SK-N-SH (cell line): ENCODE measurements at regions not wholly inside any gene's neighbourhood (a gene's known extent, or its start where the extent isn't known, plus 50 kb on each side); places are given as distances from the start of the nearest gene placed in this dataset.

Source experiments
- CTCF ChIA-PET: fragments of 300-600, 350-600 bp; formaldehyde crosslinking; extraction: SDS; loops from one replicate; lab custom pipeline; 2021; lab: Yijun Ruan, JAX
- POLR2A ChIA-PET: fragments of 350-600 bp; sonication (Branson Sonifier 250); formaldehyde crosslinking; extraction: SDS; loops from one replicate; lab custom pipeline; 2020; ENCODE audit warnings: antibody characterized with exemption, inconsistent platforms; lab: Yijun Ruan, JAX
- DNase-seq: peaks from one replicate; pipeline ENCODE4 v3.0.0; 2012
- H2AFZ ChIP-seq: fragments of 200-600 bp; sonication (generic); 2 replicates; pipeline ENCODE4 v1.8.1; 2016; ENCODE audit warnings: antibody characterized with exemption, mild to moderate bottlenecking, low read depth
- H3F3A ChIP-seq: fragments of 200-600 bp; sonication (generic); replicated peaks from 2 replicates; pipeline ENCODE3; 2016; ENCODE audit warnings: antibody characterized with exemption, mild to moderate bottlenecking; ENCODE audit not compliant: insufficient read depth
- H3K27ac ChIP-seq, 2 experiments: fragments of 200-500 bp in 1 of 2; fragments of 200-600 bp in 1 of 2; sonication (Bioruptor generic) in 1 of 2; sonication (generic), shearing (Covaris generic) in 1 of 2; 2 replicates each; pipeline versions ENCODE4 v1.5.1 to v1.6.1; 2014 to 2016; ENCODE audit warnings: low read depth in 2 of 2, inconsistent platforms in 1 of 2, low read length in 1 of 2, mild to moderate bottlenecking in 1 of 2, mixed read lengths in 1 of 2
- H3K27me3 ChIP-seq: fragments of 200-600 bp; sonication (generic), shearing (Covaris generic); 2 replicates; pipeline ENCODE4 v1.6.1; 2016; ENCODE audit warnings: mixed run types; ENCODE audit not compliant: insufficient read depth
- H3K36me3 ChIP-seq, 2 experiments: fragments of 200-500 bp in 1 of 2; fragments of 200-600 bp in 1 of 2; sonication (Bioruptor generic) in 1 of 2; sonication (generic) in 1 of 2; replicated peaks in 1 of 2; 2 replicates each; pipeline versions ENCODE3 to v1.5.1; 2014 to 2016; ENCODE audit warnings: low read length in 1 of 2, mild to moderate bottlenecking in 1 of 2; ENCODE audit not compliant: insufficient read depth in 2 of 2, control insufficient read depth in 1 of 2
- H3K4me1 ChIP-seq, 2 experiments: fragments of 200-500 bp in 1 of 2; fragments of 200-600 bp in 1 of 2; sonication (Bioruptor generic) in 1 of 2; sonication (generic), shearing (Covaris generic) in 1 of 2; 2 replicates each; pipeline versions ENCODE4 v1.5.1 to v1.6.1; 2014 to 2016; ENCODE audit warnings: low read depth in 1 of 2, low read length in 1 of 2, mixed run types in 1 of 2; ENCODE audit not compliant: insufficient read depth in 2 of 2, control insufficient read depth in 1 of 2
- H3K4me2 ChIP-seq: fragments of 200-600 bp; sonication (generic), shearing (Covaris generic); 2 replicates; pipeline ENCODE4 v1.6.1; 2017; ENCODE audit warnings: mixed run types
- H3K4me3 ChIP-seq, 2 experiments: fragments of 200-500 bp in 1 of 2; fragments of 200-600 bp in 1 of 2; sonication (Bioruptor generic) in 1 of 2; sonication (generic), shearing (Covaris generic) in 1 of 2; 2 replicates each; pipeline versions ENCODE4 v1.5.1 to v1.8.1; 2014 to 2016; ENCODE audit warnings: low read depth in 2 of 2, inconsistent platforms in 1 of 2, low read length in 1 of 2, mild to moderate bottlenecking in 1 of 2, mixed read lengths in 1 of 2, moderate library complexity in 1 of 2
- H3K79me2 ChIP-seq: fragments of 200-600 bp; sonication (generic); 2 replicates; pipeline ENCODE4 v1.8.1; 2017; ENCODE audit warnings: mild to moderate bottlenecking; ENCODE audit not compliant: insufficient read depth
- H3K9ac ChIP-seq: fragments of 200-600 bp; sonication (generic); 2 replicates; pipeline ENCODE4 v1.6.1; 2017; ENCODE audit warnings: mixed run types
- H3K9me2 ChIP-seq: fragments of 200-600 bp; sonication (generic); 2 replicates; pipeline ENCODE4 v1.6.1; 2017; ENCODE audit warnings: mixed run types
- H3K9me3 ChIP-seq: fragments of 200-600 bp; sonication (generic); 2 replicates; pipeline ENCODE4 v1.6.1; 2017; ENCODE audit warnings: mixed run types, mild to moderate bottlenecking, moderate library complexity
- H4K20me1 ChIP-seq: fragments of 200-600 bp; sonication (generic); 2 replicates; pipeline ENCODE4 v1.6.1; 2017; ENCODE audit warnings: mild to moderate bottlenecking, mixed run types; ENCODE audit not compliant: insufficient read depth
- CHD2 ChIP-seq: fragments of 150-350 bp; IDR thresholded peaks from 2 replicates; pipeline ENCODE4 v1.6.1; 2018; ENCODE audit warnings: low read length; ENCODE audit not compliant: partially characterized antibody
- EP300 ChIP-seq, 2 experiments: IDR thresholded peaks; 2 replicates each; pipeline versions ENCODE4 v1.4.0 to v1.6.1; 2012; ENCODE audit warnings: borderline replicate concordance in 1 of 2, low read depth in 1 of 2, low read length in 1 of 2
- EZH2phosphoT487 ChIP-seq: fragments of 200-600 bp; sonication (generic); IDR thresholded peaks from 2 replicates; pipeline ENCODE4 v1.6.1; 2017; ENCODE audit warnings: low read depth, mixed run types, mild to moderate bottlenecking, antibody characterized with exemption, moderate library complexity, borderline replicate concordance
- GATA2 ChIP-seq: sonication (generic); formaldehyde crosslinking; IDR thresholded peaks from 2 replicates; pipeline ENCODE4 v1.5.0; 2020; ENCODE audit warnings: mild to moderate bottlenecking, missing genetic modification reagents
- IRF3 ChIP-seq: fragments of 150-350 bp; IDR thresholded peaks from 2 replicates; pipeline ENCODE4 v1.6.1; 2016; ENCODE audit warnings: mild to moderate bottlenecking, low read depth, low read length
- MAX ChIP-seq: IDR thresholded peaks from 2 replicates; pipeline ENCODE4 v1.4.0; 2012; ENCODE audit warnings: low read depth
- NRF1 ChIP-seq: IDR thresholded peaks from 2 replicates; pipeline ENCODE4 v1.6.1; 2012; ENCODE audit warnings: low read depth, mild to moderate bottlenecking, low read length
- PBX3 ChIP-seq: IDR thresholded peaks from 2 replicates; pipeline ENCODE4; 2012
- POLR2AphosphoS5 ChIP-seq: IDR thresholded peaks from 2 replicates; pipeline ENCODE4 v1.6.1; 2012; ENCODE audit warnings: low read depth, low read length
- RCOR1 ChIP-seq: fragments of 150-350 bp; IDR thresholded peaks from 2 replicates; pipeline ENCODE4 v1.6.1; 2017; ENCODE audit warnings: antibody characterized with exemption, low read length
- RXRA ChIP-seq: IDR thresholded peaks from 2 replicates; pipeline ENCODE4 v1.4.0; 2012; ENCODE audit warnings: low read depth, mild to moderate bottlenecking, borderline replicate concordance
- SMC3 ChIP-seq: IDR thresholded peaks from 2 replicates; pipeline ENCODE4 v1.6.1; 2012; ENCODE audit warnings: low read depth, low read length, improper control_type of control experiment
- TCF12 ChIP-seq: IDR thresholded peaks from 2 replicates; pipeline ENCODE4 v1.4.0; 2012
- TEAD4 ChIP-seq: IDR thresholded peaks from 2 replicates; pipeline ENCODE4 v1.4.0; 2012; ENCODE audit warnings: mild to moderate bottlenecking, borderline replicate concordance; ENCODE audit not compliant: insufficient read depth
- WGBS: methylation state at CpG from one replicate; pipeline ENCODE4 v1.1.6; 2017; ENCODE audit warnings: low lambda C conversion rate; 5-methylcytosine and 5-hydroxymethylcytosine counted together
- TF ChIP-seq, protein P1 (sequence below): fragments of 150-350 bp; IDR thresholded peaks from 2 replicates; pipeline ENCODE4 v1.6.1; 2017; ENCODE audit warnings: antibody characterized with exemption, low read length, low read depth, borderline replicate concordance

GRCh38 chr7:63093481-63093880 is 905.2 kb upstream of the ZNF722 start:
- Histone ChIP-seq H3K27me3 (no peaks in the 10 kb centered on the region), H3K9me2 (no peaks in the 10 kb centered on the region), H3K4me3 (no peak overlapping the region), H3K27ac (no peak overlapping the region), H3K4me2 (no peak overlapping the region), H3K4me1 (no peaks in the 10 kb centered on the region), H4K20me1 (no peaks in the 10 kb centered on the region), H2AFZ (no peak overlapping the region), H3K36me3 (no peaks in the 10 kb centered on the region), H3K79me2 (no peaks in the 10 kb centered on the region), H3K9ac (no peak overlapping the region), H3F3A (no peaks in the 10 kb centered on the region), H3K9me3 (peaks cover 23% of the 10 kb centered on the region)
- DNase-seq: no peak
- CTCF ChIA-PET: no interaction called here
- 0% methylated on average over 1 of the region's 1 CpG for WGBS
- POLR2A ChIA-PET: no interaction called here
- TF ChIP-seq GATA2 (CRISPR knock-in tag) (no peak), CHD2 (no peak)

DNA sequence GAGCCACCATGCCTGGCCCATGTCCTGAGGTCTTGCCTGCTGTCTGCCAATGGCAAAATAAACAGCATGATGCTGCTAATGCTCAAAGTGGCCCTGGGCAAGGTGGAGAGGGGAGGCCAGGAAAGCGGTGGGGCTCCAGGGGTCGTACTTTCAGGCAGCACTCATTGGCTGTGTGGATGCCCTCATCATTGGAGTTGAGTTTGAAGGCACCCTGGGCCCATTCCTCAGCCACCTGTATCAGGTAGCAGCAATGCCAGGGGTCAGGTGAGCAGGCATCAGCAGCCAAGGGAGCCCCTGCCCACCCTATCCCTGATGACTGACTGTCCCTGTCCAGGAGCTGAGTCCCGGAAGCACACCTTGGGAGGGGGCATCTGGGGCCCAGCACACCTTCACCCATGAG is 902.5 kb upstream of the ZNF722 start:
- H3K4me2 ChIP-seq: no peak overlapping the region
- H4K20me1 ChIP-seq: no peaks in the 10 kb centered on the region
- DNase-seq: no peak
- no peak overlapping the region for H3K9ac ChIP-seq
- H3K79me2 ChIP-seq: no peaks in the 10 kb centered on the region
- ChIA-PET CTCF (no interaction called here), POLR2A (no interaction called here)
- H3K27ac ChIP-seq: no peak overlapping the region
- H3K36me3 ChIP-seq: no peaks in the 10 kb centered on the region
- no peaks in the 10 kb centered on the region for H3K27me3 ChIP-seq
- no peaks in the 10 kb centered on the region for H3F3A ChIP-seq
- H2AFZ ChIP-seq: no peak overlapping the region
- H3K4me1 ChIP-seq: no peaks in the 10 kb centered on the region
- 22% methylated on average over 2 of the region's 3 CpGs for WGBS
- no peak for TF ChIP-seq TCF12
- TF ChIP-seq EP300 (IDR thresholded peaks at IDR 0.05; ENCODE audit: borderline replicate concordance in 1 of 2, low read depth in 1 of 2, low read length in 1 of 2): no peak
- TF ChIP-seq MAX: no peak
- no peak for TF ChIP-seq NRF1
- no peak for TF ChIP-seq EZH2phosphoT487
- TF ChIP-seq RCOR1: no peak
- TF ChIP-seq, protein P1, sequence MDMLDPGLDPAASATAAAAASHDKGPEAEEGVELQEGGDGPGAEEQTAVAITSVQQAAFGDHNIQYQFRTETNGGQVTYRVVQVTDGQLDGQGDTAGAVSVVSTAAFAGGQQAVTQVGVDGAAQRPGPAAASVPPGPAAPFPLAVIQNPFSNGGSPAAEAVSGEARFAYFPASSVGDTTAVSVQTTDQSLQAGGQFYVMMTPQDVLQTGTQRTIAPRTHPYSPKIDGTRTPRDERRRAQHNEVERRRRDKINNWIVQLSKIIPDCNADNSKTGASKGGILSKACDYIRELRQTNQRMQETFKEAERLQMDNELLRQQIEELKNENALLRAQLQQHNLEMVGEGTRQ: no peak
- no peak for TF ChIP-seq TEAD4
- TF ChIP-seq IRF3: no peak
- no peak for TF ChIP-seq SMC3
- no peak for TF ChIP-seq RXRA
- no peak for TF ChIP-seq POLR2AphosphoS5
- no peak for TF ChIP-seq PBX3
- H3K9me3 ChIP-seq: no peaks in the 10 kb centered on the region
- H3K4me3 ChIP-seq: no peak overlapping the region
- no peaks in the 10 kb centered on the region for H3K9me2 ChIP-seq
